Right lobe of liver (tissue), 4 donors: ENCODE measurements at regions not wholly inside any gene's neighbourhood (a gene's known extent, or its start where the extent isn't known, plus 50 kb on each side); places are given as distances from the start of the nearest gene placed in this dataset.

Experiments used
- POLR2A ChIP-seq: fragments of 450-650 bp; IDR thresholded peaks from one replicate; pipeline ENCODE4 v1.6.1; 2017; ENCODE audit warnings: antibody characterized with exemption, mild to moderate bottlenecking
- TF ChIP-seq, protein P1 (sequence below), 4 donors: fragments of 200-600 bp in 3 of 4; fragments of 450-650 bp in 1 of 4; IDR thresholded peaks; one replicate each; pipeline versions ENCODE4 v1.5.1 to v1.8.0; 2016 to 2022; ENCODE audit warnings: antibody characterized with exemption in 4 of 4, mild to moderate bottlenecking in 2 of 4
- donor health status: DM: no; HTN: no; CAD: no.
- donor health status: DM: no; HTN: no; CAD: no.
- donor health status: DM: no; HTN: yes; CAD: no.

DNA sequence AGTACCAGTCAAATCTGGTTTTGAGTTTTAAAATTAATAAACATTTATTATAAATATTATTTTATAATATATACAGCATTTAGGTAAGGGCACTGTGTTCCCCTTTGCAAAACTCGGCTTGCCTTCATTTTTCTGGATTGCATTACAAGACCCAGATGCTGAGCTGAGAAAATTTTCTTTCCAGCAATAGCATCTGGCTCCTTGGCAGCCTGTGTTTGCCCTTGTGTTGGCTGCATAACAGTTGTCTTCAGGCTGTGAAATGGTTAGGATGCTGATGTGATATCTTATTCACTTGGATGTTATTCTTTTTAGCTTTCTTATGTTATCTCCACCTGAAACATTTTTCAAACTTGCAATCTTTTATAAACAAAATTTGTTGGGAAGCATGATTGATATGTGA lies 784.4 kb downstream of the DACH1 start:
- TF ChIP-seq, protein P1, sequence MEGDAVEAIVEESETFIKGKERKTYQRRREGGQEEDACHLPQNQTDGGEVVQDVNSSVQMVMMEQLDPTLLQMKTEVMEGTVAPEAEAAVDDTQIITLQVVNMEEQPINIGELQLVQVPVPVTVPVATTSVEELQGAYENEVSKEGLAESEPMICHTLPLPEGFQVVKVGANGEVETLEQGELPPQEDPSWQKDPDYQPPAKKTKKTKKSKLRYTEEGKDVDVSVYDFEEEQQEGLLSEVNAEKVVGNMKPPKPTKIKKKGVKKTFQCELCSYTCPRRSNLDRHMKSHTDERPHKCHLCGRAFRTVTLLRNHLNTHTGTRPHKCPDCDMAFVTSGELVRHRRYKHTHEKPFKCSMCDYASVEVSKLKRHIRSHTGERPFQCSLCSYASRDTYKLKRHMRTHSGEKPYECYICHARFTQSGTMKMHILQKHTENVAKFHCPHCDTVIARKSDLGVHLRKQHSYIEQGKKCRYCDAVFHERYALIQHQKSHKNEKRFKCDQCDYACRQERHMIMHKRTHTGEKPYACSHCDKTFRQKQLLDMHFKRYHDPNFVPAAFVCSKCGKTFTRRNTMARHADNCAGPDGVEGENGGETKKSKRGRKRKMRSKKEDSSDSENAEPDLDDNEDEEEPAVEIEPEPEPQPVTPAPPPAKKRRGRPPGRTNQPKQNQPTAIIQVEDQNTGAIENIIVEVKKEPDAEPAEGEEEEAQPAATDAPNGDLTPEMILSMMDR (IDR thresholded peaks at IDR 0.05) = no peak
- no peak for TF ChIP-seq POLR2A
